GM19035 (cell line): ENCODE measurements at regions not wholly inside any gene's neighbourhood (a gene's known extent, or its start where the extent isn't known, plus 50 kb on each side); places are given as distances from the start of the nearest gene placed in this dataset.
"Not testable (repeated sequence)": the region's sequence is repeated elsewhere in the genome, so short reads cannot be mapped to it uniquely, and the experiment has no call there.

Experiments used
- ATAC-seq: cut with Tn5 transposase; IDR thresholded peaks from one replicate; pipeline ENCODE4 v1.9.1; 2021; ENCODE audit not compliant: unreplicated experiment

GRCh38 chr7:68756986-68757495 lies 841.2 kb upstream of the AUTS2 start:
- ATAC-seq, result no peak

GRCh38 chr7:68760556-68760955 lies 837.7 kb upstream of the AUTS2 start:
- no peak for ATAC-seq

DNA sequence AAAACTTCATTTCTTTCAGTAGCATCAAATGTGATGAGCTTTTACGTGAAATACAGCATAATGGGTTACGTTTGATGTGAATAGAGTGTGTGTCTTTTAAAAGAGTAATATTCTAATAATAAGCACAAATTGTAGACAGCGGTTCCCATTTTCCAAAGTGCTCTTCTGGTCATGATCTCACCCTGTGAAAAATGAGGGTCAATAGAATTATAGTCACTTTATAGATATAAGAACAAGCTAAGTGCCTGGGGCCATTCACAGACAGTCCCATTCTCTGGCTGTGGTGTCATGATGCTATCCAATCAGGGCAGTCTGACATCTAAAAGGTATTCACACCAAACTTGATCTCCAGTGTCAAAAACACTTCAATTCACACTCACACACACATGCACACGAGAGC lies 830.8 kb upstream of the AUTS2 start:
- ATAC-seq, result no peak

- ATAC-seq, result no peak
Observed at GRCh38 chr7:68770649-68771048, 827.6 kb upstream of the AUTS2 start.

DNA sequence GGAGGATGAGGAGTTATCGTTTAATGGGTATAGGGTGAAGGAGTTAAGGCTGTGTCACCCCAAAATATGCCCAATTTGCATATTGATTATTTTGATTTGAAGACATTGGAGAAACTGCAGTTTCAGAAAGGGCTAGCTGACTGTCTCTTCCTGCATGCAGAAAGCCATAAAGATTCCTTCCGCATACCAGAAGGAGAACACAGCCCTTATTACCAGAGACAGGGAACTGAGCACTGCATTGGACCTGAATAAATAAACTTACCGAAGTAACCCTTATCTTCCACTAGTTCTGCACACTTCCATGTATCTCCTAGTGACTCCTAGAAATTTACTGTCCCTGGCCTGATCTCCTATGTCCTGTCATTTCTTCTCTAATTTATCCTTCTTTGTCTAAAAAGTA lies 821.9 kb upstream of the AUTS2 start:
- ATAC-seq, result no peak

GRCh38 chr7:68783684-68784083 lies 814.6 kb upstream of the AUTS2 start:
- no peak for ATAC-seq

- no peak for ATAC-seq
Observed at GRCh38 chr7:68785036-68785435, 813.2 kb upstream of the AUTS2 start.

DNA sequence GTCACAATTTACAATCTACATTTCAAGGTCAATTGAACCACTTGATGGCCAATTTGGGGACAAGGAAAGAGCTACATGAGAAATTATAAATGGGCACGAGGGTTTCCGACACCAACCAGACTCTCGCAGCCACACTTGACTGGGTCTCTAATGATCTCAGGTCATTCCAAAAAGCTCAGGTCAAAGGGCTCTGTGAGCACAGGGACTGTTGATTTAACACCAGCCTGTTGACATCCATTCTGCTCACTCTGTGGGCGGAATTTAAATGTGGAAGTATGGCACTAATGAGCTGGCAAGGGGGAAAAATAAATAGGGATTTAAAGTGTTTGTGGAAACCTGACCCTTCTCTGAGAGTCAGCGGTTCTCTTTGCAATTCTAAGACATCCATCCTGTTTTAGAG lies 810.7 kb upstream of the AUTS2 start:
- ATAC-seq, result no peak

- ATAC-seq, result not testable (repeated sequence)
Observed at GRCh38 chr7:68788529-68788928, 809.7 kb upstream of the AUTS2 start.

- no peak for ATAC-seq
Observed at GRCh38 chr7:68789597-68789996, 808.7 kb upstream of the AUTS2 start.

GRCh38 chr7:68792351-68792750 lies 805.9 kb upstream of the AUTS2 start:
- ATAC-seq, result no peak

DNA sequence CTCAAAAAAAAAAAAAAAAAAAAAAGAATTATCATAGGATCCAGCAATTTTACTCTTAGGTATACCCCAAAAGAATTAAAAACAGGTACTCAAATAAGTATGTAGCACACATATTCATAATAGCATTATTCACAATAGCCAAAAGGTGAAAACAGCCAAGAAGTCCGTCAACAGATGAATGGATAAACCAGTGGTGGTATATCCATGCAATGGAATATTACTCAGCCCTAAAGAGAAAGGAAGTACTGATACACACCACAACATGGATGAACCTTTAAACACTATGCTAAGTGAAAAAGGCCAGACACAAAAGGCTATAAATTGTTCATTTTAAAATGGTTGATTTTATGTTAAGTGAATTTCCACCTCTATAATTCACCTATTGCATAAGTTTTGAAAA lies 804.8 kb upstream of the AUTS2 start:
- ATAC-seq, result no peak

DNA sequence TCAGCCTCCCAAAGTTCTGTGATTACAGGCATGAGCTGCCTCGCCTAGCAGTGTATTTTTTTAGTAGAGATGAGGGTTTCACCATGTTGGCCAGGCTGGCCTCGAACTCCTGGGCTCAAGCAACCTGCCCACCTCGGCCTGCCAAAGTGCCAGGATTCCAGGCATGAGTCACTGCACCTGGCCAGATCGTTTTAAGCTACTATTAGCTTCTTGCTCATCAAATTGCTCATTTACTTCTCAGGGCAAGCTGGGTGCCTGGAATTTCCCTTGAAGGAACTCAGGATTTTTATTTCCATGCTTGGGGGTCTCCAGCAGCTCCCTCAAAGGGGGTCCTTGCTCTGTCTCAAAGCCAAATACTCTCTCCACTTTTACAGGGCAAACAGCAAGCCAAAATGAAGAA lies 798.0 kb upstream of the AUTS2 start:
- ATAC-seq, result no peak

DNA sequence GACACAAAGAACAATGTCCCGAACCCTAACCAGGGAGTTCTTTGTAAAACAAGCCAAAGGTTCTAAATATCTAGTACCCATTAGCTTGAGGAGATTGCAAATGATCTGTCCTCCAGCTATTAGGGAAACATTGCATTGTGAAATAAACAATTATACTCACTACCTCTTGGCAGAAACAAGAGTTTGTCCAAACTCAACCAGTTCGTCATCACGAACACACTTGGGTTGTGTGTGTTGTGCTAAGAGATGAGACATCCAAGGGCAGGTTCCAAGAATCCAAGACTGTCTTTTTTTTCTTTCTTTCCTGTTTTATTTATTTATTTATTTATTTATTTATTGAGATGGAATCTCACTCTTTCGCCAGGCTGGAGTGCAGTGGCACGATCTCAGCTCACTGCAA lies 793.1 kb upstream of the AUTS2 start:
- no peak for ATAC-seq

- no peak for ATAC-seq
Observed at GRCh38 chr7:68807666-68808065, 790.6 kb upstream of the AUTS2 start.

GRCh38 chr7:68813551-68814080 lies 784.7 kb upstream of the AUTS2 start:
- ATAC-seq, result no peak

DNA sequence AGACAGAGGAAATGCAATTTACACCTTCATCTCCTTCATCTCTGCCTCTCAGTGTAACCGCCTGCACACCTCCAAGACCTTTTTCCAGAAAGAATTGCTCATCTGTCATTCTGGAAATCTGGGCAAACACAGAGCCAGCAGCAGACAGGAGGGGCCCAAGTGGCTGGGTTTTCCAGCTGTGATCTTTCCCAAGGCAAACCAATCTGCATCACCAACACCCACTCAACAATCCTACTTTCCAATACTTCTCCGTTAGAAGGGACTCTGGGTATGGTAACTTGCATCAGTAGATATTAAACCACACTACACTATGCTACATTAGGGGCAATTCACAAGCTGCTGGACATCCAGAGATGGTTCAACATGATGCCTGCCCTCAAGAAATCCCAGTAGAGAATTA lies 781.8 kb upstream of the AUTS2 start:
- no peak for ATAC-seq

DNA sequence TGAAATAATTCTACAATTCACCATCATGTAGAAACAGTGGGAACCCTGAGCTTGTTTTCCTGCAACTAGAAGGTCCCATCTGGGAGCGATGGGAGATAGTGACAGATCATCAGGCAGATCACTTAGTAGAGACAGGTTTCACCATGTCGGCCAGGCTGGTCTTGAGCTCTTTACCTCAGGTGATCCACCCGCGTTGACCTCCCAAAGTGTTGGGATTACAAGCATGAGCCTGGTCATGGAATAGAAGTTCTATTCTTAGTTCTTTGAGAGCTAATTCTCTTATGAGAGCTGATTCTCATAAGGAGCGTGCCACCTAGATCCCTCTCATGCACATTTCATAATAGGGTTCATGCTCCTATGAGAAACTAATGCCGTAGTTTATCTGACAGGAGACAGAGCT lies 778.0 kb upstream of the AUTS2 start:
- ATAC-seq, result no peak

DNA sequence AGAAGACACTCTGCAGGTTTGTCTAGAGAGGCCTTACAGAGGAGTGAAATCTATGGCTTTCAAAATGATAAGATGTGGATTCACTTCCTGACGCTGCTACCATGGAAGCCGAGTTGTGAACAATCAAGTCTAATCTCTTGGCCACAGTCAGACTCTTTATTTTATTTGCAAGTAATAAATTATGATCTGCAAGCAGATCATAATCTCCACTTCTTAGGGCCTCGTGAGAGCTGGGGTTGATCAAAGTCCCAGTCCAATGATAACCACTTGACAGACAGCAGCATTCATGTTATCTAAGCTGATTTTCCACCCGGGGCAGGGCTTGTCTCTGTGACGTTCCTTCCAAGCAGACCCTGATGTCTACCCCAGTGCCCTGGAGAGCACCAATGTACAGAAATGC lies 776.4 kb upstream of the AUTS2 start:
- ATAC-seq, result no peak

DNA sequence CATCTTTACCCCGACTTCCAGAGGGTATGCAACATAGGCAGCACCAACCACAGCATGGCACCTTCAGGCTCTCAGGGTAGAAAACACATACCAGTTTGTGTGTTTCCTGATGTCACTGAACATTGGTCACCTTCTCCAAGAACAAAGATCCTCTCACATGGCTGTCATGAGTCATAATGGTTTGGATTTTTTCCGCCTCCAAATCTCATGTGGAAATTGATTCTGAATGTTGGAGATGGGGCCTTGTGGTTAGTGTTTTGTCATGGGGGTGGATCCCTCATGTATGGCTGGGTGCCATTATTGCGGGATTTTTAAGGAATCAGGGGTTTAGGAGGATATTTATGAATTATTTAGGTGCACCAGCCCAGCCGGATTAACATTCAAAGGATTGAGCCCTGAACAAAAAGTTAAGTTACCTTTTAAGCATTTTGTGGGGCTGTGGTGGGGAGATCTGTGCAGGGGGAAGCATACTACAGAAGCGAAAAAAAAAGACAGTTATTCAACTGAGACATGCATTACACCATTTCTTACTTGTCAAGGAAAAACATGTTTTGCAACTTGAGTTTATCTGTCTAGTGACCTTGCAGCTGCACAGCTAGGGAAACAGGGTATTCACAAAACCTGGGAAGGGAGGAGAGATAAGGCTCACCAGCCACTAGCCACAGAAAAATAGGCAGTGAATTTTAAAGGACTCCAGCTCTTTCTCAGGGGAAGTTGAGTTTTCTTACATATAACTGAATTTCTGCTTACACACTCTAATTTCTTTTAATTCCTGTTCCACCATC lies 774.1 kb upstream of the AUTS2 start:
- ATAC-seq, result no peak

DNA sequence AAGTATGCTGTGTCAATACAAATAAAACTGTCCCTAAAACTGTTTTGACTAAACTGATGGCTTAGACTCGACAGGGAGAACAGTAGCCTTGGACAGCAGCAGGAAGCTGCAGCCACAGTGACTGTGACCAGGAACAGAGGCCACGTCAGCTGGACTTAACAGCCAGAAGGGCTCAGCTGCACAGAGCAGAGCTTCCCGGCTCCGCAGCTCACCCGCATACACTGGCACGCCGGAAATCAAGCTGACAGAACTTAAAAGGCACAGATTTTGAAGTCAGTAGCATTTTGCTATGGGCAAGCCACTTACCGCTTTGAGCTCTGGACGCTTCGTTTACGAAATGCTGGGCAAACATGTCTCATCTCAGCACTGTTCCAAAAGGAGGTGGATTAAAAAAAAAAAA lies 769.7 kb upstream of the AUTS2 start:
- no peak for ATAC-seq

GRCh38 chr7:68833422-68833821 lies 764.9 kb upstream of the AUTS2 start:
- no peak for ATAC-seq

DNA sequence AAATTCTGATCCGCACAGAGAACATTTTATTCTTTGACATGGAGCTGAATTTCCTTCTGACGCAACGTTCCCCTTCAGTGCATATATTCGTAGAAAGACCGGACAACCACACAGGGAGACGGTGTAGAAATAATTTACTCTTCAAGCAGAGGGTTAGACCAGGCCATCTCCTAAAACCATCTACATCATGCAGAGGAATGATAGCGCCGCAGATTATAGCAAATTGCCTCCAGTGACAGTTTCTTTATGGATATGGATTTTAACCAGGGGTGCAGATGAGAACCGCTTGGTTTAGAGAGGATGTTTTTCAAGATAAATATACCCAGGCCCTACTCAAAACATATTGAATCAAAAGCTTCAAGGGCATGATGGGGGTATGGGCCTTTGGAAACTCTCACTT lies 759.3 kb upstream of the AUTS2 start:
- no peak for ATAC-seq
